GM12872 (cell line): ENCODE measurements at regions not wholly inside any gene's neighbourhood (a gene's known extent, or its start where the extent isn't known, plus 50 kb on each side); places are given as distances from the start of the nearest gene placed in this dataset.

Experiments
- CTCF ChIP-seq: IDR thresholded peaks from 3 replicates; pipeline ENCODE4 v1.5.1; 2011; ENCODE audit warnings: low read depth, mild to moderate bottlenecking, low read length, moderate library complexity; ENCODE audit not compliant: insufficient read depth

GRCh38 chr16:79712276-79712675, 111.7 kb upstream of the MAF start:
- no peak for TF ChIP-seq CTCF

- TF ChIP-seq CTCF, result no peak
Measured at GRCh38 chr16:79707876-79708275, 107.3 kb upstream of the MAF start.

GRCh38 chr16:79703066-79703465, 102.5 kb upstream of the MAF start:
- no peak for TF ChIP-seq CTCF

- TF ChIP-seq CTCF, result no peak
Measured at GRCh38 chr16:79698341-79698753, 97.8 kb upstream of the MAF start.

- TF ChIP-seq CTCF, result no peak
Measured at GRCh38 chr16:79697562-79698112, 97.1 kb upstream of the MAF start.

- TF ChIP-seq CTCF, result no peak
Measured at GRCh38 chr16:79691007-79691406, 90.5 kb upstream of the MAF start.

- TF ChIP-seq CTCF, result no peak
Measured at GRCh38 chr16:79690159-79690558, 89.6 kb upstream of the MAF start.
